ENCODE measurements at regions not wholly inside any gene's neighbourhood (a gene's known extent, or its start where the extent isn't known, plus 50 kb on each side); places are given as distances from the start of the nearest gene placed in this dataset.

GRCh38 chr13:40334616-40335015 is 331.8 kb downstream of the FOXO1 start:
- Mint-ChIP-seq H3K4me1 (ENCODE audit: low read depth) (peaks cover 25% of the 10 kb centered on the region), H3K9me3 (ENCODE audit: low read depth) (no peaks in the 10 kb centered on the region), H3K27me3 (no peaks in the 10 kb centered on the region), H3K4me3 (ENCODE audit: low read depth) (no peak overlapping the region), H3K27ac (no peak overlapping the region), H3K36me3 (ENCODE audit: insufficient read depth) (no peaks in the 10 kb centered on the region)
- no peak for DNase-seq (ENCODE audit: low spot score, unreplicated experiment)
- no peak for TF ChIP-seq CTCF (IDR thresholded peaks at IDR 0.05; ENCODE audit: unreplicated experiment)

- no peak for DNase-seq (ENCODE audit: low spot score, unreplicated experiment)
- no peaks in the 10 kb centered on the region for H3K9me3 Mint-ChIP-seq (ENCODE audit: low read depth)
- no peaks in the 10 kb centered on the region for H3K36me3 Mint-ChIP-seq (ENCODE audit: insufficient read depth)
- H3K4me1 Mint-ChIP-seq (ENCODE audit: low read depth): peaks cover 36% of the 10 kb centered on the region
- TF ChIP-seq CTCF (IDR thresholded peaks at IDR 0.05; ENCODE audit: unreplicated experiment): no peak
- H3K27ac Mint-ChIP-seq: peak overlapping the region; percentile 89
- no peaks in the 10 kb centered on the region for H3K27me3 Mint-ChIP-seq
- peak overlapping the region; percentile 37 for H3K4me3 Mint-ChIP-seq (ENCODE audit: low read depth)
These were observed 329.9 kb downstream of the FOXO1 start for GRCh38 chr13:40336228-40337221.

- Mint-ChIP-seq H3K27ac (no peak overlapping the region), H3K9me3 (ENCODE audit: low read depth) (no peaks in the 10 kb centered on the region), H3K27me3 (no peaks in the 10 kb centered on the region), H3K4me3 (ENCODE audit: low read depth) (no peak overlapping the region), H3K36me3 (ENCODE audit: insufficient read depth) (no peaks in the 10 kb centered on the region), H3K4me1 (ENCODE audit: low read depth) (peaks cover 36% of the 10 kb centered on the region)
- no peak for TF ChIP-seq CTCF (IDR thresholded peaks at IDR 0.05; ENCODE audit: unreplicated experiment)
- DNase-seq (ENCODE audit: low spot score, unreplicated experiment): no peak
These were observed 328.8 kb downstream of the FOXO1 start for GRCh38 chr13:40337651-40338050.

DNA sequence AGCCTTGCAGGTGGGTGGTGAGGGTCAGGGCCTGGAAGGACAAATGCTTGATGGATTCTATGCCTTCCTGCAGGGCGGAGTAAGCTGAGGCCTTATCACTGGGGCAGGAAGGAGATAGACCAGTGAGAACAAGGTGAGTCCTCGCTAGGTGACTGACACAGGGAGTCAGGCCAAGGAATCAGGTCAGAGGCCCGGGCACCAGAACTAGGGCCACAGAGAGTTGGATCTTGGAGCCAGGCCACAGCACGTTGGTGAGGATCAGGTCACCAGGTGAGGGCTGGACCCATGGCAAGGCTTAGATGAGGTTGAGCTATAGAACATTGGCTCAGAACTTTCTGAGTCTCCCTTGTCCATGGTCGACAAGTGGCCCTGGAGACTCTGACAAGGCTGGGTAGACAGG is 328.2 kb downstream of the FOXO1 start:
- DNase-seq (ENCODE audit: low spot score, unreplicated experiment): no peak
- H3K36me3 Mint-ChIP-seq (ENCODE audit: insufficient read depth): no peaks in the 10 kb centered on the region
- H3K9me3 Mint-ChIP-seq (ENCODE audit: low read depth): no peaks in the 10 kb centered on the region
- H3K27ac Mint-ChIP-seq: no peak overlapping the region
- TF ChIP-seq CTCF (IDR thresholded peaks at IDR 0.05; ENCODE audit: unreplicated experiment): no peak
- no peaks in the 10 kb centered on the region for H3K27me3 Mint-ChIP-seq
- H3K4me1 Mint-ChIP-seq (ENCODE audit: low read depth): peaks cover 35% of the 10 kb centered on the region
- no peak overlapping the region for H3K4me3 Mint-ChIP-seq (ENCODE audit: low read depth)

- no peaks in the 10 kb centered on the region for H3K27me3 Mint-ChIP-seq
- no peak for TF ChIP-seq CTCF (IDR thresholded peaks at IDR 0.05; ENCODE audit: unreplicated experiment)
- peaks cover 33% of the 10 kb centered on the region for H3K4me1 Mint-ChIP-seq (ENCODE audit: low read depth)
- H3K27ac Mint-ChIP-seq: no peak overlapping the region
- no peak for DNase-seq (ENCODE audit: low spot score, unreplicated experiment)
- H3K9me3 Mint-ChIP-seq (ENCODE audit: low read depth): no peaks in the 10 kb centered on the region
- H3K36me3 Mint-ChIP-seq (ENCODE audit: insufficient read depth): no peaks in the 10 kb centered on the region
- H3K4me3 Mint-ChIP-seq (ENCODE audit: low read depth): no peak overlapping the region
These were observed 325.9 kb downstream of the FOXO1 start for GRCh38 chr13:40340368-40341095.
